Astrocyte (in vitro differentiated cells and primary cell): ENCODE measurements at regions not wholly inside any gene's neighbourhood (a gene's known extent, or its start where the extent isn't known, plus 50 kb on each side); places are given as distances from the start of the nearest gene placed in this dataset.

Experiments
- CTCF ChIP-seq: IDR thresholded peaks from 2 replicates; pipeline ENCODE4 v1.5.1; 2011; ENCODE audit warnings: low read depth, mild to moderate bottlenecking, inconsistent platforms, low read length, moderate library complexity; ENCODE audit not compliant: insufficient read depth
- EZH2 ChIP-seq: IDR thresholded peaks from 2 replicates; pipeline ENCODE4 v1.6.1; 2012; ENCODE audit warnings: mild to moderate bottlenecking, low read length, inconsistent platforms; ENCODE audit not compliant: insufficient read depth

GRCh38 chr13:79884890-79885289 lies 403.9 kb downstream of the NDFIP2 start:
- TF ChIP-seq CTCF (no peak), EZH2 (no peak)
